ENCODE measurements at regions not wholly inside any gene's neighbourhood (a gene's known extent, or its start where the extent isn't known, plus 50 kb on each side); places are given as distances from the start of the nearest gene placed in this dataset.

DNA sequence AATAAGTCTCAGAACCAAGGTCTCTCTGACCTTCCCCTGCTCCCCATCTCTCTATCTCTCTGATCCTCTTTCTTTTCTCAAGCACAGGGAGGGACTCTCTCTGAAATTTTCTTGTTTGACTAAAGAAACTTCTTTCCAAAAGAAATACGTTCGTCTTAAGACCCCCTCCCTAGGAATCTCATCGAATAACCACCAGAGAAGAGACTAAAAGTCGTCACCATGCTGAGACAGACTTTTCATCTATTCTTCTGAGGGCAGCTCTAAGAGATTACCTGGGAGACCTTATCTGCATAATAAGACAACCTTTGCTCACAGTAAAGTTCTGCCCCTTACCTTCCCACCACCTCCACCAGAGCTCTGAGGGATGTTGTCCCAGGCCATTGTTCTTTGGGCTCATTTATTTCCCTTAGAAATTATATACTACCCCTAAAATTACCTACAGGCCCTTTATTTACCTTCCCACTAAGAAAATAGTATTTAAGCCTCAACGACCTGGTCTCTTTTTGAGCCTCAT, 133.7 kb upstream of the EEF2KMT start:
- dilution Hi-C loops (cut with HindIII; ENCODE audit: low sequenced_read_pairs, unreplicated experiment) (no loop called here), intact Hi-C loops (cut with micrococcal nuclease) (no loop called here), in situ Hi-C loops (cut with MboI; ENCODE audit: low sequenced_read_pairs) (loop anchor here (10.0 kb wide), 1 partner anchor 1413 kb away; no protein-coding TSS in a partner anchor)
- Histone ChIP-seq H3K23ac (ENCODE audit: low read depth, low read length) (no peak overlapping the region), H3K56ac (ENCODE audit: extremely low read depth, insufficient read depth, low read length) (no peak overlapping the region), H3K4me1 (ENCODE audit: control insufficient read depth, insufficient read depth, low read length) (no peaks in the 10 kb centered on the region), H2BK15ac (ENCODE audit: low read depth, low read length) (no peak overlapping the region), H2BK120ac (ENCODE audit: low read depth, low read length) (no peak overlapping the region), H3K4me2 (ENCODE audit: low read depth, low read length) (no peak overlapping the region), H3K14ac (replicated peaks; ENCODE audit: low read depth, low read length) (no peak overlapping the region), H3K27ac (ENCODE audit: insufficient read depth, low read length) (no peak overlapping the region), H3K9me3 (ENCODE audit: control insufficient read depth, insufficient read depth, low read length) (peaks cover 2% of the 10 kb centered on the region; the same call in 1 of the 2 replicates), H2BK20ac (ENCODE audit: low read depth, low read length) (no peak overlapping the region), H3K27me3 (ENCODE audit: control insufficient read depth, insufficient read depth, low read length) (no peaks in the 10 kb centered on the region), H4K20me1 (ENCODE audit: insufficient read depth, low read length) (no peaks in the 10 kb centered on the region), H3K4ac (ENCODE audit: low read depth, low read length) (no peak overlapping the region), H3K4me3 (ENCODE audit: insufficient read depth, low read depth, low read length) (no peak overlapping the region), H4K5ac (ENCODE audit: low read depth, low read length) (no peak overlapping the region), H3K9ac (ENCODE audit: low read depth, low read length) (no peak overlapping the region), H3K18ac (ENCODE audit: low read depth, low read length) (no peak overlapping the region), H3K79me1 (ENCODE audit: low read depth in 1 of 2, low read length in 2 of 2) (no peaks in the 10 kb centered on the region), H2AK5ac (ENCODE audit: low read depth, low read length) (no peak overlapping the region), H4K91ac (ENCODE audit: insufficient read depth, low read depth, low read length) (no peak overlapping the region), H4K8ac (ENCODE audit: low read depth in 2 of 2, low read length in 2 of 2) (no peak overlapping the region), H3K9me1 (ENCODE audit: insufficient read depth, low read length) (no peaks in the 10 kb centered on the region), H2AK9ac (replicated peaks; ENCODE audit: low read depth, low read length, poor library complexity) (no peak overlapping the region), H2AFZ (replicated peaks; ENCODE audit: low read length, poor library complexity) (no peak overlapping the region), H2BK5ac (ENCODE audit: low read depth, low read length, poor library complexity, severe bottlenecking) (no peak overlapping the region), H3K36me3 (ENCODE audit: control insufficient read depth, insufficient read depth, low read length) (no peaks in the 10 kb centered on the region)
- CTCF ChIA-PET = no interaction called here
- ATAC-seq (ENCODE audit: low read depth) = no peak
- no TSS peak for BruUV-seq (replicated peaks)
- DNase-seq = no peak
- TF ChIP-seq FOS (IDR thresholded peaks at IDR 0.05; ENCODE audit: low read depth, low read length) = no peak
- TF ChIP-seq CHD1 (IDR thresholded peaks at IDR 0.05; ENCODE audit: low read depth, low read length) = no peak
- TF ChIP-seq NFE2L2 (IDR thresholded peaks at IDR 0.05; ENCODE audit: low read depth, low read length) = no peak
- TF ChIP-seq CEBPB (IDR thresholded peaks at IDR 0.05; ENCODE audit: low read depth, low read length) = no peak
- no peak for TF ChIP-seq POLR2A (IDR thresholded peaks at IDR 0.05; ENCODE audit: low read depth, low read length)
- no peak for TF ChIP-seq MAZ (IDR thresholded peaks at IDR 0.05; ENCODE audit: borderline replicate concordance, low read depth, low read length)
- TF ChIP-seq SMC3 (IDR thresholded peaks at IDR 0.05; ENCODE audit: low read depth, low read length) = no peak
- no peak for TF ChIP-seq MAFK (IDR thresholded peaks at IDR 0.05; ENCODE audit: low read depth, low read length)
- TF ChIP-seq, protein P1, sequence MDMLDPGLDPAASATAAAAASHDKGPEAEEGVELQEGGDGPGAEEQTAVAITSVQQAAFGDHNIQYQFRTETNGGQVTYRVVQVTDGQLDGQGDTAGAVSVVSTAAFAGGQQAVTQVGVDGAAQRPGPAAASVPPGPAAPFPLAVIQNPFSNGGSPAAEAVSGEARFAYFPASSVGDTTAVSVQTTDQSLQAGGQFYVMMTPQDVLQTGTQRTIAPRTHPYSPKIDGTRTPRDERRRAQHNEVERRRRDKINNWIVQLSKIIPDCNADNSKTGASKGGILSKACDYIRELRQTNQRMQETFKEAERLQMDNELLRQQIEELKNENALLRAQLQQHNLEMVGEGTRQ (IDR thresholded peaks at IDR 0.05; ENCODE audit: low read depth, low read length) = no peak
- TF ChIP-seq MXI1 (IDR thresholded peaks at IDR 0.05; ENCODE audit: borderline replicate concordance, low read depth, low read length) = no peak
- TF ChIP-seq BHLHE40 (IDR thresholded peaks at IDR 0.05; ENCODE audit: low read depth, low read length) = no peak
- TF ChIP-seq RFX5 (IDR thresholded peaks at IDR 0.05; ENCODE audit: low read depth, low read length) = no peak
- TF ChIP-seq, protein P2, sequence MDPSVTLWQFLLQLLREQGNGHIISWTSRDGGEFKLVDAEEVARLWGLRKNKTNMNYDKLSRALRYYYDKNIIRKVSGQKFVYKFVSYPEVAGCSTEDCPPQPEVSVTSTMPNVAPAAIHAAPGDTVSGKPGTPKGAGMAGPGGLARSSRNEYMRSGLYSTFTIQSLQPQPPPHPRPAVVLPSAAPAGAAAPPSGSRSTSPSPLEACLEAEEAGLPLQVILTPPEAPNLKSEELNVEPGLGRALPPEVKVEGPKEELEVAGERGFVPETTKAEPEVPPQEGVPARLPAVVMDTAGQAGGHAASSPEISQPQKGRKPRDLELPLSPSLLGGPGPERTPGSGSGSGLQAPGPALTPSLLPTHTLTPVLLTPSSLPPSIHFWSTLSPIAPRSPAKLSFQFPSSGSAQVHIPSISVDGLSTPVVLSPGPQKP (IDR thresholded peaks at IDR 0.05; ENCODE audit: borderline replicate concordance, low read depth, low read length) = no peak
- no peak for TF ChIP-seq RCOR1 (IDR thresholded peaks at IDR 0.05; ENCODE audit: insufficient replicate concordance, low read length)
- TF ChIP-seq, protein P3, sequence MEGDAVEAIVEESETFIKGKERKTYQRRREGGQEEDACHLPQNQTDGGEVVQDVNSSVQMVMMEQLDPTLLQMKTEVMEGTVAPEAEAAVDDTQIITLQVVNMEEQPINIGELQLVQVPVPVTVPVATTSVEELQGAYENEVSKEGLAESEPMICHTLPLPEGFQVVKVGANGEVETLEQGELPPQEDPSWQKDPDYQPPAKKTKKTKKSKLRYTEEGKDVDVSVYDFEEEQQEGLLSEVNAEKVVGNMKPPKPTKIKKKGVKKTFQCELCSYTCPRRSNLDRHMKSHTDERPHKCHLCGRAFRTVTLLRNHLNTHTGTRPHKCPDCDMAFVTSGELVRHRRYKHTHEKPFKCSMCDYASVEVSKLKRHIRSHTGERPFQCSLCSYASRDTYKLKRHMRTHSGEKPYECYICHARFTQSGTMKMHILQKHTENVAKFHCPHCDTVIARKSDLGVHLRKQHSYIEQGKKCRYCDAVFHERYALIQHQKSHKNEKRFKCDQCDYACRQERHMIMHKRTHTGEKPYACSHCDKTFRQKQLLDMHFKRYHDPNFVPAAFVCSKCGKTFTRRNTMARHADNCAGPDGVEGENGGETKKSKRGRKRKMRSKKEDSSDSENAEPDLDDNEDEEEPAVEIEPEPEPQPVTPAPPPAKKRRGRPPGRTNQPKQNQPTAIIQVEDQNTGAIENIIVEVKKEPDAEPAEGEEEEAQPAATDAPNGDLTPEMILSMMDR (conservative IDR thresholded peaks at IDR 0.05; ENCODE audit: low read depth, low read length) = no peak
- no peak for TF ChIP-seq RAD21 (IDR thresholded peaks at IDR 0.05; ENCODE audit: low read length)
- POLR2A ChIA-PET (ENCODE audit: unreplicated experiment) = no interaction called here
- 33% methylated on average over 1 of the region's 5 CpGs; no CpG with 5 or more reads in 1 of the 2 experiments for WGBS, 2 experiments (ENCODE audit: extremely low coverage in 2 of 2, insufficient read length in 1 of 2)
